ENCODE measurements at regions not wholly inside any gene's neighbourhood (a gene's known extent, or its start where the extent isn't known, plus 50 kb on each side); places are given as distances from the start of the nearest gene placed in this dataset.

- DNase-seq, result no peak
Measured at GRCh38 chr2:239475161-239476028, 74.6 kb upstream of the HDAC4 start.

- DNase-seq, result no peak
Measured at GRCh38 chr2:239473211-239473805, 72.5 kb upstream of the HDAC4 start.

- DNase-seq, result no peak
Measured at GRCh38 chr2:239472235-239472775, 71.5 kb upstream of the HDAC4 start.

GRCh38 chr2:239471011-239471792, 70.4 kb upstream of the HDAC4 start:
- DNase-seq, result no peak

GRCh38 chr2:239470151-239470900, 69.5 kb upstream of the HDAC4 start:
- no peak for DNase-seq

GRCh38 chr2:239469106-239469960, 68.5 kb upstream of the HDAC4 start:
- DNase-seq, result no peak

- DNase-seq, result no peak
Measured at GRCh38 chr2:239468491-239469105, 67.8 kb upstream of the HDAC4 start.

GRCh38 chr2:239467956-239468490, 67.2 kb upstream of the HDAC4 start:
- no peak for DNase-seq

GRCh38 chr2:239467281-239467955, 66.6 kb upstream of the HDAC4 start:
- DNase-seq, result no peak

GRCh38 chr2:239466755-239467271, 66.0 kb upstream of the HDAC4 start:
- no peak for DNase-seq

GRCh38 chr2:239466061-239466754, 65.4 kb upstream of the HDAC4 start:
- DNase-seq, result no peak

GRCh38 chr2:239465017-239466001, 64.5 kb upstream of the HDAC4 start:
- DNase-seq, result no peak

GRCh38 chr2:239464166-239465016, 63.6 kb upstream of the HDAC4 start:
- no peak for DNase-seq

- no peak for DNase-seq
Measured at GRCh38 chr2:239463541-239464165, 62.8 kb upstream of the HDAC4 start.

GRCh38 chr2:239462671-239463506, 62.1 kb upstream of the HDAC4 start:
- no peak for DNase-seq

- no peak for DNase-seq
Measured at GRCh38 chr2:239462191-239462515, 61.3 kb upstream of the HDAC4 start.
